Nephron progenitor cell (in vitro differentiated cells): ENCODE measurements at regions not wholly inside any gene's neighbourhood (a gene's known extent, or its start where the extent isn't known, plus 50 kb on each side); places are given as distances from the start of the nearest gene placed in this dataset.
"Not testable (repeated sequence)": the region's sequence is repeated elsewhere in the genome, so short reads cannot be mapped to it uniquely, and the experiment has no call there.

Experiments
- DNase-seq: peaks from one replicate; pipeline ENCODE4 v3.0.0; 2021
- H3K27ac Mint-ChIP-seq: 2 replicates; pipeline ENCODE4 v1.8.0; 2021; ENCODE audit warnings: mild to moderate bottlenecking, moderate library complexity, mixed read lengths
- H3K27me3 Mint-ChIP-seq: 2 replicates; pipeline ENCODE4 v1.8.0; 2021; ENCODE audit warnings: mild to moderate bottlenecking, low read depth, mixed read lengths; ENCODE audit not compliant: poor library complexity
- H3K36me3 Mint-ChIP-seq: 2 replicates; pipeline ENCODE4 v1.8.0; 2021; ENCODE audit warnings: low read depth, mixed read lengths
- H3K4me1 Mint-ChIP-seq: 2 replicates; pipeline ENCODE4 v1.8.0; 2021; ENCODE audit warnings: mixed read lengths
- H3K4me3 Mint-ChIP-seq: 2 replicates; pipeline ENCODE4 v1.8.0; 2021; ENCODE audit warnings: mild to moderate bottlenecking, moderate library complexity, mixed read lengths
- H3K9me3 Mint-ChIP-seq: 2 replicates; pipeline ENCODE4 v1.8.0; 2021; ENCODE audit warnings: mild to moderate bottlenecking, moderate library complexity, mixed read lengths
- CTCF ChIP-seq: fragments of 200-600 bp; sonication (generic); IDR thresholded peaks from 2 replicates; pipeline ENCODE4 v1.5.0; 2021; ENCODE audit warnings: antibody characterized with exemption

- no peak for TF ChIP-seq CTCF
- no peaks in the 10 kb centered on the region for H3K36me3 Mint-ChIP-seq
These were observed 140.3 kb upstream of the UBE3A start for GRCh38 chr15:25579127-25579526.

GRCh38 chr15:25572191-25572590 lies 133.4 kb upstream of the UBE3A start:
- no peaks in the 10 kb centered on the region for H3K9me3 Mint-ChIP-seq
- no peaks in the 10 kb centered on the region for H3K36me3 Mint-ChIP-seq
- no peak overlapping the region for H3K27ac Mint-ChIP-seq
- no peak overlapping the region for H3K4me3 Mint-ChIP-seq
- TF ChIP-seq CTCF: no peak
- no peaks in the 10 kb centered on the region for H3K27me3 Mint-ChIP-seq
- no peak for DNase-seq
- no peaks in the 10 kb centered on the region for H3K4me1 Mint-ChIP-seq

More at GRCh38 chr15:25579127-25579526, 140.3 kb upstream of the UBE3A start:
- Mint-ChIP-seq H3K27me3 (no peaks in the 10 kb centered on the region), H3K27ac (no peak overlapping the region), H3K4me1 (no peaks in the 10 kb centered on the region), H3K4me3 (no peak overlapping the region), H3K9me3 (no peaks in the 10 kb centered on the region)
- no peak for DNase-seq

- peaks cover 7% of the 10 kb centered on the region for H3K9me3 Mint-ChIP-seq
- no peak for DNase-seq
- TF ChIP-seq CTCF: no peak
- H3K4me3 Mint-ChIP-seq: no peak overlapping the region
- H3K27ac Mint-ChIP-seq: no peak overlapping the region
- no peaks in the 10 kb centered on the region for H3K36me3 Mint-ChIP-seq
- no peaks in the 10 kb centered on the region for H3K27me3 Mint-ChIP-seq
- no peaks in the 10 kb centered on the region for H3K4me1 Mint-ChIP-seq
These were observed 129.9 kb upstream of the UBE3A start for GRCh38 chr15:25568751-25569150.

GRCh38 chr15:25566545-25566944 lies 127.7 kb upstream of the UBE3A start:
- not testable (repeated sequence) for H3K4me1 Mint-ChIP-seq, H3K27ac Mint-ChIP-seq, H3K27me3 Mint-ChIP-seq, H3K4me3 Mint-ChIP-seq, DNase-seq, H3K9me3 Mint-ChIP-seq, H3K36me3 Mint-ChIP-seq

- peaks cover 7% of the 10 kb centered on the region for H3K27me3 Mint-ChIP-seq
- H3K4me1 Mint-ChIP-seq: no peaks in the 10 kb centered on the region
- no peaks in the 10 kb centered on the region for H3K36me3 Mint-ChIP-seq
- peaks cover 7% of the 10 kb centered on the region for H3K9me3 Mint-ChIP-seq
- no peak for TF ChIP-seq CTCF
- DNase-seq: no peak
- H3K27ac Mint-ChIP-seq: no peak overlapping the region
- H3K4me3 Mint-ChIP-seq: no peak overlapping the region
These were observed 126.8 kb upstream of the UBE3A start for GRCh38 chr15:25565470-25566264.

- H3K9me3 Mint-ChIP-seq: peaks cover 7% of the 10 kb centered on the region
- no peak overlapping the region for H3K27ac Mint-ChIP-seq
- H3K4me1 Mint-ChIP-seq: no peaks in the 10 kb centered on the region
- H3K4me3 Mint-ChIP-seq: no peak overlapping the region
- no peaks in the 10 kb centered on the region for H3K36me3 Mint-ChIP-seq
- peaks cover 7% of the 10 kb centered on the region for H3K27me3 Mint-ChIP-seq
- TF ChIP-seq CTCF: no peak
- DNase-seq: no peak
These were observed 124.8 kb upstream of the UBE3A start for GRCh38 chr15:25563596-25563995.
